ENCODE measurements at regions not wholly inside any gene's neighbourhood (a gene's known extent, or its start where the extent isn't known, plus 50 kb on each side); places are given as distances from the start of the nearest gene placed in this dataset.

- Histone ChIP-seq H3K4me2 (ENCODE audit: low read length) (no peak overlapping the region), H4K20me1 (ENCODE audit: low read length) (no peaks in the 10 kb centered on the region), H3K4me1 (ENCODE audit: insufficient read depth, low read length) (no peaks in the 10 kb centered on the region), H3K9ac (ENCODE audit: low read length) (no peak overlapping the region), H2AFZ (ENCODE audit: low read length) (no peak overlapping the region), H3K9me2 (replicated peaks; ENCODE audit: low read length) (no peaks in the 10 kb centered on the region), H3K36me3 (ENCODE audit: low read depth, low read length) (no peaks in the 10 kb centered on the region), H3K4me3 (ENCODE audit: low read length) (no peak overlapping the region), H3K27me3 (ENCODE audit: low read length) (no peaks in the 10 kb centered on the region), H3K9me3 (ENCODE audit: low read length) (no peaks in the 10 kb centered on the region), H3K79me2 (ENCODE audit: low read length) (no peaks in the 10 kb centered on the region), H3F3A (ENCODE audit: low read length, unreplicated experiment) (no peaks in the 10 kb centered on the region), H3K27ac (ENCODE audit: low read length) (no peak overlapping the region)
- intact Hi-C loops (cut with micrococcal nuclease), result no loop called here
- BruUV-seq (replicated peaks), result no TSS peak
- DNase-seq (no peak), ATAC-seq (no peak)
- TF ChIP-seq EZH2 (IDR thresholded peaks at IDR 0.05; ENCODE audit: low read length, unreplicated experiment) (no peak), EZH2phosphoT487 (IDR thresholded peaks at IDR 0.05; ENCODE audit: borderline replicate concordance, low read length) (no peak)
- TF ChIP-seq, protein P1, sequence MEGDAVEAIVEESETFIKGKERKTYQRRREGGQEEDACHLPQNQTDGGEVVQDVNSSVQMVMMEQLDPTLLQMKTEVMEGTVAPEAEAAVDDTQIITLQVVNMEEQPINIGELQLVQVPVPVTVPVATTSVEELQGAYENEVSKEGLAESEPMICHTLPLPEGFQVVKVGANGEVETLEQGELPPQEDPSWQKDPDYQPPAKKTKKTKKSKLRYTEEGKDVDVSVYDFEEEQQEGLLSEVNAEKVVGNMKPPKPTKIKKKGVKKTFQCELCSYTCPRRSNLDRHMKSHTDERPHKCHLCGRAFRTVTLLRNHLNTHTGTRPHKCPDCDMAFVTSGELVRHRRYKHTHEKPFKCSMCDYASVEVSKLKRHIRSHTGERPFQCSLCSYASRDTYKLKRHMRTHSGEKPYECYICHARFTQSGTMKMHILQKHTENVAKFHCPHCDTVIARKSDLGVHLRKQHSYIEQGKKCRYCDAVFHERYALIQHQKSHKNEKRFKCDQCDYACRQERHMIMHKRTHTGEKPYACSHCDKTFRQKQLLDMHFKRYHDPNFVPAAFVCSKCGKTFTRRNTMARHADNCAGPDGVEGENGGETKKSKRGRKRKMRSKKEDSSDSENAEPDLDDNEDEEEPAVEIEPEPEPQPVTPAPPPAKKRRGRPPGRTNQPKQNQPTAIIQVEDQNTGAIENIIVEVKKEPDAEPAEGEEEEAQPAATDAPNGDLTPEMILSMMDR (conservative IDR thresholded peaks at IDR 0.05; ENCODE audit: low read depth, low read length), result no peak
- ChIA-PET POLR2A (ENCODE audit: unreplicated experiment) (interaction anchor here (0.5 kb wide), 1 partner anchor 200 kb away, joined by 4 read pairs; no protein-coding TSS in a partner anchor), CTCF (no interaction called here)
Observed at GRCh38 chr5:77841616-77842015, 65.5 kb upstream of the TBCA start.

- no peaks in the 10 kb centered on the region for H3F3A ChIP-seq (ENCODE audit: low read length, unreplicated experiment)
- H2AFZ ChIP-seq (ENCODE audit: low read length), result no peak overlapping the region
- ChIA-PET CTCF (no interaction called here), POLR2A (ENCODE audit: unreplicated experiment) (no interaction called here)
- no peak overlapping the region for H3K4me2 ChIP-seq (ENCODE audit: low read length)
- no peaks in the 10 kb centered on the region for H3K36me3 ChIP-seq (ENCODE audit: low read depth, low read length)
- no peak overlapping the region for H3K27ac ChIP-seq (ENCODE audit: low read length)
- DNase-seq (no peak), ATAC-seq (no peak)
- BruUV-seq (replicated peaks), result no TSS peak
- TF ChIP-seq EZH2phosphoT487 (IDR thresholded peaks at IDR 0.05; ENCODE audit: borderline replicate concordance, low read length), result no peak
- TF ChIP-seq, protein P1 (conservative IDR thresholded peaks at IDR 0.05; ENCODE audit: low read depth, low read length), result no peak
- TF ChIP-seq EZH2 (IDR thresholded peaks at IDR 0.05; ENCODE audit: low read length, unreplicated experiment), result no peak
- no peaks in the 10 kb centered on the region for H3K9me2 ChIP-seq (replicated peaks; ENCODE audit: low read length)
- H3K9ac ChIP-seq (ENCODE audit: low read length), result no peak overlapping the region
- H3K79me2 ChIP-seq (ENCODE audit: low read length), result no peaks in the 10 kb centered on the region
- no peaks in the 10 kb centered on the region for H3K27me3 ChIP-seq (ENCODE audit: low read length)
- no peak overlapping the region for H3K4me3 ChIP-seq (ENCODE audit: low read length)
- H4K20me1 ChIP-seq (ENCODE audit: low read length), result no peaks in the 10 kb centered on the region
- intact Hi-C loops (cut with micrococcal nuclease), result no loop called here
- no peaks in the 10 kb centered on the region for H3K9me3 ChIP-seq (ENCODE audit: low read length)
- no peaks in the 10 kb centered on the region for H3K4me1 ChIP-seq (ENCODE audit: insufficient read depth, low read length)
Observed at GRCh38 chr5:77840930-77841329, 64.8 kb upstream of the TBCA start.

- Histone ChIP-seq H4K20me1 (ENCODE audit: low read length) (no peaks in the 10 kb centered on the region), H3K27ac (ENCODE audit: low read length) (no peak overlapping the region), H3F3A (ENCODE audit: low read length, unreplicated experiment) (no peaks in the 10 kb centered on the region), H3K4me3 (ENCODE audit: low read length) (no peak overlapping the region), H3K9me3 (ENCODE audit: low read length) (no peaks in the 10 kb centered on the region), H3K4me1 (ENCODE audit: insufficient read depth, low read length) (no peaks in the 10 kb centered on the region), H3K9me2 (replicated peaks; ENCODE audit: low read length) (no peaks in the 10 kb centered on the region), H3K27me3 (ENCODE audit: low read length) (no peaks in the 10 kb centered on the region), H3K79me2 (ENCODE audit: low read length) (no peaks in the 10 kb centered on the region), H3K36me3 (ENCODE audit: low read depth, low read length) (no peaks in the 10 kb centered on the region), H3K4me2 (ENCODE audit: low read length) (no peak overlapping the region), H2AFZ (ENCODE audit: low read length) (no peak overlapping the region), H3K9ac (ENCODE audit: low read length) (no peak overlapping the region)
- intact Hi-C loops (cut with micrococcal nuclease), result no loop called here
- no peak for DNase-seq
- no peak for ATAC-seq
- CTCF ChIA-PET, result no interaction called here
- no peak for TF ChIP-seq EZH2 (IDR thresholded peaks at IDR 0.05; ENCODE audit: low read length, unreplicated experiment)
- TF ChIP-seq, protein P1 (conservative IDR thresholded peaks at IDR 0.05; ENCODE audit: low read depth, low read length), result no peak
- TF ChIP-seq EZH2phosphoT487 (IDR thresholded peaks at IDR 0.05; ENCODE audit: borderline replicate concordance, low read length), result no peak
- no TSS peak for BruUV-seq (replicated peaks)
- POLR2A ChIA-PET (ENCODE audit: unreplicated experiment), result no interaction called here
Observed at GRCh38 chr5:77839691-77840090, 63.6 kb upstream of the TBCA start.
